ENCODE measurements at regions not wholly inside any gene's neighbourhood (a gene's known extent, or its start where the extent isn't known, plus 50 kb on each side); places are given as distances from the start of the nearest gene placed in this dataset.

DNA sequence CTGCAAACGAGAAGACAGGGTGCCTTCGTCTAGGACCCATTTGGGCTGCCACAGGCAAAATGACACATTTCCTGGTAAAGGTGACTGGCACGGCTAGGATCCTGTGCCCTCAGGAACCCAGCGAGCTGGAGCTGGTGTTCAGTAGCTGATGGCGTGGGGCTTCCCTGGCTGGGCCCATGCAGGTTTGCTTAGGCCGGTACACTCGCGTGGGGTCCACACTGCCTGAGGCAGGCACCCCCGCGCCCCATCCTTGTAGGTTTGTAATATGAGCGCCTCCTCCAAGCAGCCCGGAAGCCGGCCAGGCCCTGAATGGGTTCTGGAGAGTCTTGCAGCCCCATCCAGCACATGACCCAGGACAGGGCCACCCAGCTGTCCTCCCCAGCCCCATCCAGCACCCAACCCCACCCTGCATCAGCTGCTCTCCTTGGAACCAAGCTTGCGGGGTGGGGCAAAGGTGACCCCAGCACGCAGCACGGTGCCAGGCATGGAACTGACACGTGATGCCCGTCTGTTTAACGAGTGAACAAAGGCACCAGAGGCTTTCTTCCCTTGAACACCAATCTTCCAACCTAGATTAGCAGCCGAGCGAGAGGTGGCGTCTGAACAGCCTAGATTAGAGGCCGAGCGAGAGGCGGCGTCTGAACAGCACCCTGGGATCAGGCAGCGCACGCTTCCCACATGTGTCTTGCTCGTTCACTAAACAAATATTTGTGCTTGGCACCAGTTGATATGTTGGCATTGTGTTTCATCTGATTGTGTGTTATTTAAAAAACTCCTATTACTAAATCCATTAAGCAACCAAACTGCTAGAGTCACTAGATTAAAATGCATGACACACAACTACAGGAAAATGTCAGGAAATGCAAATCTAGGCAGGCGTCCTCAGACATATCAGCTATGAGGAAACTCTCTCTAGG, 112.1 kb downstream of the DLL1 start:
- no peak for DNase-seq (ENCODE audit: low read depth in 2 of 2)

DNA sequence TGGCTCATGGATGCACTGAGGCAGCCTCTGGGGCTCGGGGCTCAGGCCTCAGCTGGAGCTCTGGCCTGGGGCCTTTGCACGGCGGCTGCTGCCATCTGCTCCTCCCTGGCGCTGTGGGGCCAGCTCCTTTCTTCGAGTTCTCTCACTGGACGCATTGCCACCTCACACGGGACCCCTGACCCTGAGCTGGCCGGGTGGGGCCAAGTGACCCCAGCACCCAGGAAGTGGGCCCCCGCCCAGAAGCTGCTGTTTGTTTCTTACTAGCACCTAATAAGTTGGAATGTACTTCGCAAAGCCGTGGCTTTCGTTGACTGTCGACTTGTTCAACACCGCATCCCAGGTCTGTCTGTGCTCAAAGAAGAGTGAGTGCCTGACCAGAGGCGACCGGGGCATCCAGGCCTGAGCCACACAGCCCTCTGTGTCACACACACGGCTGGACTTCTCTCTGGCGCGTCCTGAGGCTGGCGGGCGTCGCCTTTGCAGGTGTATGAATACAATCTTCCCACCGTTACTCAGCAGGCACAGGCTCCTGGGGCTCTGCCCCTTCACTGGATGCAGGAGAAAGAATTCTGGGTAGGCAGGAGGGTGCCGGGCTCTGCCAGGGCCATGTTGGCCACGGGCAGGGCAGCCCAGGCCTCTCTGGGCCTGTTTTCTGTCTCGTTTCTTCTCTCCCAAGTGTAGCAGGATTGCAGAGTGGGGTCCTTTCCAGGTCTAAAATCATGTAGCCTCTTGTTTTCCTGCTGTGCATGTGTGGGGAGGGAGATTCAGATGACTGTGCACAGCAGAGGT, 112.9 kb downstream of the DLL1 start:
- DNase-seq (ENCODE audit: low read depth in 2 of 2): no peak

GRCh38 chr6:170176898-170177771, 113.7 kb downstream of the DLL1 start:
- no peak for DNase-seq (ENCODE audit: low read depth in 2 of 2)

DNA sequence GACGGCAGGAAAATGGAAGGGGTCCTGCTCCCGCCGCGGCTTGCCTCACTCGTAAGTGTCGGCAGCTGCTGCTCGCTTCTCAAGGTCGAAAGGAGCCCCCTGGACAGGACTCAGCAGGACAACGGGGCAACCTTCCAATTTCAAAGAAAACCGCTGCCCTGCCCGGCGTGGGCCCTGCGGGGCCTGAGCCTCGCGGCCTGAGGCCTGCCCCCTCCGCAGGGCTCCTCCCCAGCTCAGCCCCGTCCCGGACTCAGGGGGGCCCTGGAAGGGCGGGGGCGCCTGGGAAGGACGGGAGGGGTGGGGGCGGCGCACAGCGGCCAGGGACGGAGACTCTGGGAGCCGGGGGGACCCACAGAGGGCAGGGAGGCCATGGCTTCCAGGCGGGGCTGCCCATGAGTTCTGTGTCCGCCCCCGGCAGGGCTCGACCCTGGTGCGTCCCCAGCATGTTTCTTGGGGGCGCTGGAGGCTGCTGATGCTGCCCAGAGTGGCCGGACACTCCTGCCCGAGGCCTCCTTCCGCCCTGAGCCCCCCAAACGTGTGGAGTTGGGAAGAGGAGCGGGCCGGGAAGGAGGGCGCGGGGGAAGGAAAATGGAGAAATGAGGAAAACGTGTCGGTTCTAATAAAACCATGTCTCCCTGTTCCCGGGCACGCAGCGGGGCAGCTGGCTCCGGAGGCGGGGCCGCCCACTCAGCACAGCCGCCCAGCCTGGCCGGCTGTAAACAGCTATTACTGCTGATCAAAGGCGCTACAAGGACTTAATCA, 114.6 kb downstream of the DLL1 start:
- no peak for DNase-seq (ENCODE audit: low read depth in 2 of 2)

DNA sequence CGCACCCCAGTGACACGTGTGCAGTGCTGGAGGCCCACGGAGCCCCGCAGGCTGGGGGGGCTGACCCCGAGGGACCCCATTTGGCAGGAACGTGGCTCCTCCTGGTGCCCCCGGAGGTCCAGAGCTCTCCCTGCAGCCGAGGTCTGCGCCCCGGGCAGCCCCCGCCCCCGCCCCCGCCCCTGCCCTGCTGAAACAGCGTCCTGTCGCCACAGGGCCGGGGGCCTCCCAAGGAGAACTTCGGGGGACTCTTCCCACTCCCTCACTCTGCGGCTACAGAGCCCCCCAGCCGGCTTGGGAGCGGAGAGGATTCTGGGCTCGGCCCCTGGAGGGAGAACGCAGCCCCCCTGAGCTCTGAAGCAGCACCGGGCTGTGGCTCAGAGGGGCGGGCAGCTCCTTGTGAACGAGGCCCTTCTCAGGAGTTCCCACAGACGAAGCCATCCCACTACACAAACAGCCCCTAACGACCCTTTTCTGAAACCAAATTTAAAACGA, 115.2 kb downstream of the DLL1 start:
- no peak for DNase-seq (ENCODE audit: low read depth in 2 of 2)

DNA sequence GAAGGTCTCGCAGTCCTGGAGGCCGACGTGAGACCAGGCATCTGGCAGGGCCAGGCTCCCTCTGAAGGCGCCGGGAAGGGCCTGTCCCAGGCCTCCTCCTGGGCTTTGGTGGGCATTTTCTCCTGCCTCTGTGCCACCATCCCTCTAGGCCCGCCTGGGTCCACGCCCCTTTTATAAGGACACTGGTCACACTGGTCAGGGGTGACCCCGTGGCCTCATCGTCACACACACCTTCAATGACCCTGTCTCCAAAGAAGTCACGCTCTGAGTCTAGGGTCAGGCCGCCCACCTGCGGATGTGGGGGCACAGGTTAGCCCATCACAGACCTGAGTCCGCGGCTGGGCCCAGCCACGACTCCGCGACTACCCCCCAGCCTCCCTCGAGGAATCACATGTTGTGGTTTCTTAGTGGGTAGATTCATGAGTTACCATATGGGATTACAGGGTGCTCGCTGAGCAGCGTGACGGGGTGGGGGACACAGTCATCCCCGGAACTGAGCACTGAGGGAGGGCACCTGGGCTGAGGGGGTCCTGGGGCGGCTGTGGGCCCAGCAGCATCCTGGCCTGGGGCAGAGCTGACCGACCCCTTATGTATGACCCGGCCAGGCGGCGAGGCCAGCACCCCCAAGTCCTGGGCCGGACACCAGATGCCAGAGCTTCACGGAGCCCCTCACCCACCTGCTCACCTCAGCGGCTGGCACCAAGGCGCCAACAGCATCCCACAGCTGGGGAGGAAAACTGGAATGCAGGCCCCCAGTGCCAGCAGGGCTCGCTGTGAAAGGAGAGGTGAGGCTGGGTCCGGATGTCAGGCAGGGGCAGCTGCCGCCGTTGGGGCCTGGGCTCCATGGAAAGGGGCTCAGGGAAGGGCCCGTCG, 115.9 kb downstream of the DLL1 start:
- no peak for DNase-seq (ENCODE audit: low read depth in 2 of 2)

GRCh38 chr6:170174124-170174770, 116.6 kb downstream of the DLL1 start:
- no peak for DNase-seq (ENCODE audit: low read depth in 2 of 2)

- no peak for DNase-seq (ENCODE audit: low read depth in 2 of 2)
Observed at GRCh38 chr6:170173335-170173881, 117.5 kb downstream of the DLL1 start.

- DNase-seq (ENCODE audit: low read depth in 2 of 2): no peak
Observed at GRCh38 chr6:170172825-170173256, 118.0 kb downstream of the DLL1 start.

DNA sequence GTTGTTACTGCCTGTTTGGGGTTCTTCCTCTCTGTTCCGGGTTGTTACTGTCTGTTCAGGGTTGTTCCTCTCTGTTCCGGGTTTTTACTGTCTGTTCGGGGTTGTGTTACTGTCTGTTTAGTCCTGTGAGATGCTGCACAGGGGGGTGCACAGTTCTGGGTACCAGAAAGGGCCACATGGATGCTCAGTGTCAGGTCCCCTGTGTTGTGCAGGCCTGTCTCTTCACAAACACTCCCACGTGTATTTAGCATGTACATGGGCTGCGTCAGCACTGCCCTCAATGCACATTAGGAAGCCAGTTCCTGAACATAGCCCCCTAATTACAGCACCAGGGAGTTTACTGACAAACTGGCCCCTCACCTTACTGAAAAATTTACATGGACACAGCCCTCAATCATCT, 118.5 kb downstream of the DLL1 start:
- no peak for DNase-seq (ENCODE audit: low read depth in 2 of 2)

DNA sequence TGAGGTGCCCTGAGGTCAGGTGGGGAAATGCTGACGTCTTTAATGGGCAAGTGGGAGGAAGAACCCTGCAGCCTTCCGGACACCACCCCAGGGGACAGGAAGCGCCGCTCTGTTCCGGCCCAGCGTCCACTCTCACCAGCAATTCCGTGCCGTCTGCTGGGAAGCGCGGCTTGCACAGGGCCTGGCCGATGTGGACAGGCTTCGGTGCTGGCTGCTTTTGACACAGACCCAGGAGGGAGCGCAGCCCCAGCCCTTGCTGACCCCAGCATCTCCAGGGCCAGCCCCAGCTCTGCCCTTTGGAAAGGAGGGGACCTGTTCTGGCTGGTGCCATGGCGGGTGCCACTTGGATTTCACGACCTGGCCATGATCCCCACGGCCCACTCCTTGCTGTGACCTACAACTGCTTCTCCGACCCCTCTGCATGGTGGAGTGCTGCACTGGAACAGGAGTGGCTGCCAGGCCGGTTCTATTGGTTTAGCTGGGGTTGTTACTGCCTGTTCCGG, 123.2 kb downstream of the DLL1 start:
- no peak for DNase-seq (ENCODE audit: low read depth in 2 of 2)

- no peak for DNase-seq (ENCODE audit: low read depth in 2 of 2)
Observed at GRCh38 chr6:170166511-170167122, 124.3 kb downstream of the DLL1 start.

DNA sequence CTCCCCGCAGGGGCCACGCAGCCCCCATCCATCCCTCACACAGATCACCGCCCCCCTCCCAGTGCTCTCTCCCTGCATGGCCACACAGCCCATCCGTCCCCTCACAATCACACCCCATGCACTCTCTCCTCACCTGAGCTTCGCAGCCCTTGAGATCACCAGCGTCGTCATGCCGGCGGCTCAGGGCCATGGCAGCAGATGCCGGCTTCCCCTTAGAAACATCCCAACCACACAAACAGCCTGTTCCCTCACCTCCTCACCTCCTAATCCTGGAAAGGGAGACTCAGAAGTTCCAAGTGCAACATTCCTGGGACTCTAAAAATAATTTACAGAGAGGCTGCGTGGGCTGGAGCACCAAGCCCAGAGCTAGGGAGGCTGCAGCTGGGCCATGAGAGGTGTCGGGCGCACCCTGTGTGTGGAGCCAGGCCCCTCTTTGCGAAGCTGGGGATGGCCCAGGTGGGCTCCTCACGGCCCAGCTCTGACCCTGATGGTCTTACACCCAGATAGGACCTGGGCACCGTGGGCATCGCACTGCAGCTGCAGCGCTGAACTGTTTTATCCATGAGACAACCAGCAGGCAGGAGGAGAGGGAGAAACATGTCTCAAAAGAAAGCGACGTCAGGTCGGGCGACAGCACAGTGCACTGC, 125.3 kb downstream of the DLL1 start:
- DNase-seq (ENCODE audit: low read depth in 2 of 2): no peak

DNA sequence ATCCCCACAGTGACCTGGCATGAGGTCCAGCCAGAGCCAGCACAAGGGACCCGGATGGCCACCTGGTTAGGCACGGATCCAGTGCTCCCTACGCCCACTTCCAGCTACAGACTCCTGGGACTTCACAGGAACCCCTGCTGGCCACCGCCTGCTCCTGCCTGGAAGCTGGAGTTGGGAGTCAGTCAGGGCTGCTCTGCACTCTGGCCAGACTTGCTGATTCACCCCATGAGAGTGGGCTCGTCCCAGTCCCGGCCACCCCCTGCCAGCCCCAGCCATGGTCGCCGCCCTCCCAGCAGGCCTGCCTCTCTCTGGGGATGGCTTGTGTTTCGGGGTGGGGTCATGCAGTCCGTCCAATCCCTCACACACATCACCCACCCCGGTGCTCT, 125.8 kb downstream of the DLL1 start:
- DNase-seq (ENCODE audit: low read depth in 2 of 2): no peak

- no peak for DNase-seq (ENCODE audit: low read depth in 2 of 2)
Observed at GRCh38 chr6:170164271-170164900, 126.5 kb downstream of the DLL1 start.

- DNase-seq (ENCODE audit: low read depth in 2 of 2): no peak
Observed at GRCh38 chr6:170163405-170164170, 127.3 kb downstream of the DLL1 start.
